ENCODE measurements at regions not wholly inside any gene's neighbourhood (a gene's known extent, or its start where the extent isn't known, plus 50 kb on each side); places are given as distances from the start of the nearest gene placed in this dataset.

DNA sequence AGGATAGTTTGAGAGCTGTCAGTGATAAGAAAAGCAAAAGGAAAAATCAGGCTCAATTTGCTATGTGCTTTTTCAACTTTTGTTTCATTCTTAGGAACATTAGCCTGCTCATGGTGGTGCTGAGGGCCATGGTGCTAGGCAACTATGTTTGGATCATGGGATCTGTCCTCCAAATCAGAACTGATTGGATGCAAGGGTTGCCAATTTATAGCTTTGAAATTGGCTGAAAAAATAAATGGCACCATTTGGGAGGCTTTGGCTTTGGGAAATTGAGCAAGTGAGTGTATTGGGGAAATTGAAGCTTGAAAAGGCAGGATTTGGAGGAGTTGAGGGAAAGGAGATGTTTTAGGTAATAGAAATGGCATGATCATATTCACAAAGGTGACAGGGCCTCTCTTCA, 103.8 kb downstream of the CYP26A1 start:
- no peak for DNase-seq (ENCODE audit: low read depth in 2 of 3, low spot score in 1 of 3)

DNA sequence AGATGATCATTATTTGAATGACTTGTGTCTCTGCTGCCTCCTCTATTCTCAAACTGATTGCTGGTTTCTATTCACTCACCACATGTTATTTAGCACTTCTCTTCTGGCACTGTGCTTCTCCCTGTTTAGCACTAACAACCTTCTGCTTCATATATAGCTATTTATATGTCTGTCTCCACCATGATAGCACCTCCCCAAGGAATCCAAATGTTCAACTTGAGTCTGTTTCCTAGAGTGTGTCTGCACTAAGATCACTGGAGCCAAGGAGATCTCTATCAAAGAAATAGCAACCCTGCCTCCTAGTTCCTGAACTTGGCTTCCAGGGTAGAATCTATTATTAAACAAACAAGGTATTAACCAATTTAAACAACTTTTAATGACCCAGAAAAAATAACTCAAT, 104.5 kb downstream of the CYP26A1 start:
- DNase-seq (ENCODE audit: low read depth in 2 of 3, low spot score in 1 of 3): no peak

DNA sequence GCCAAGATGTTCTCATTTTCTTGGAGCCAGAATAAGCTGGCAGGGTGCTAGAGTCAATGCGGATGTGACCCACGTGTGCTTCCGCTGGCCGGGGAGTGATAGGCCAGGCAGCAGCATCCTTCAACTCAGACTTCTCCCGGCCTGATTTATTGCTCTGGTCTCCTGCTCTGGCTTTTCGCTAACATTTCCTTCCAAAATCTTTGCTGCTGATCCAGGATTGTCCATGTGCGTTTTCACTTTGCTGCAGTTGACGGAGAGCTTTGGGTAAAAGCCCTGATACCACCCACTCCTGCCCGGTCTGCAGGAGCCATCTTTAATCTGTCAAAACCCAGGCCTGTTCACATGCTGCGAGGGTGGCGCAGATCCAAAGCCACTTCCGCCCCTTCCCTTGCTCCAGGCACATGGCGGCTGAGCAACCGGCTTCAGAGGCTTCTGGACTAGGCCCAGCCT, 106.8 kb downstream of the CYP26A1 start:
- no peak for DNase-seq (ENCODE audit: low read depth in 2 of 3, low spot score in 1 of 3)

DNA sequence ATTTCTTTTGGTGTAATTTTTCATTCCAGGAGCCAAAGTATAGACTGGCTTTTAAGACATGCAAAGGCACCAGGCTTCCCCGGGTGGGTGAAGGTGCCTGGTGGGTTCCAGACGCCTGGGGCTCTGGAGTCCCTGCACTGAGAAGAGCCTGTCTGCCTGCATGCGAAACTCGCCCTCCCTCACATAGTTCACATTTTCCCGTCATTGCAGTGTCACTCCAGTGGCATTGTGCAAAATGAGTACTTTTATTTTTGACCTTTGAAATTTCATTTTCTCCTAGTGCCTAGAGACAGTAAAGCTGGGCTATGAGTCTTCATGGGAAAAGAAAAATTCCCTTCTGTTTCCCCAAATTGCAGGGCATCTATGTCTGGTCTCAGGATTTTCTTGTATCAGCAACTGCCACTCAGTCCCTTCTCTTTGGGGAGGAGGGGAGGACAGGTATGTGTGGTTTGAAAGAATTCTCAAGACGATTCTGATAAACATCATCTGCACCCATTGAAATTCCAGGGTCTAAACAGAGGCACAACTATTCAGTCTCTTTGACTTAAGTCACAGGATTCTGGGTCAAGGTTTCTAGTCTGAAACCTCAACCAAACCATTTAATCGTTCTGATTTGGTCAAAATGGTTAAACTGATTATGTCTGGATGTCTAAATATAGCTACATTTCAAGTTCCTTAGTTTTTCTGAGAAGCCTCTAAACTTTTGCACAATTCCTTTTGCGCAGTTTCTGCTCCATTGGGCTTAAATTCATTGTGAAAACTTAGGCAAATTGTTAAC, 107.8 kb downstream of the CYP26A1 start:
- DNase-seq (ENCODE audit: low read depth in 2 of 3, low spot score in 1 of 3): no peak

DNA sequence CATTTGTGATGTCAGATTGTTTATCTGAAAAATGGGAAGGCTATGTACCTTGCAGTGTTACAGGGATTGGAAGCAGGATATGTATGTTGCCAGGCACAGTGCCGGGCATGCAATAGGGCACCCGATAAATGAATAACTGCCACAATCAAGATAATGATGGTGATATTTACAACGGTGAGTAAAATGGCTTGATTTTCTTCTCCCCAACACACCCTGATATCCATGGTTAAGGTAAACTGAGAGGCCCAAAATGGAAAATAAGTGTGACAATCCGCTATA, 108.3 kb downstream of the CYP26A1 start:
- no peak for DNase-seq (ENCODE audit: low read depth in 2 of 3, low spot score in 1 of 3)

DNA sequence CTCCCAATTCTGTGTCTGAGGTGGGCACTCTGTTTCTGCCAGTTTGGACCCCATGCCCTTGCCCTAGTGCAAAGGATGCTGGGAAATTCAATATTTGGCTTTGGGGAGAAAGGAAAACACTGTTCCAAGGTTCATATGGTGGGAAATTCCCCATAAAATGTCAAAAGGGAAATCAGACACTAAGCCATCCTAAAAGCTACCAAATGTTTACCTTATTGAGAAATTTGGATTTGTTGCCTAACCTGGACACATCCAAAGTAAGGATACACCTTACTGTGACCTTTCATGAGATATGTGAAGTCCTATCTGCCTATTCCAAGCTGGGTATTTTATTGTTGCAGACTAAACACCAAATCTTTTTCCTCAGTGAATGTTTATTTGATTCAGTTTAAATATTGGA, 109.1 kb downstream of the CYP26A1 start:
- DNase-seq (ENCODE audit: low read depth in 2 of 3, low spot score in 1 of 3): no peak

DNA sequence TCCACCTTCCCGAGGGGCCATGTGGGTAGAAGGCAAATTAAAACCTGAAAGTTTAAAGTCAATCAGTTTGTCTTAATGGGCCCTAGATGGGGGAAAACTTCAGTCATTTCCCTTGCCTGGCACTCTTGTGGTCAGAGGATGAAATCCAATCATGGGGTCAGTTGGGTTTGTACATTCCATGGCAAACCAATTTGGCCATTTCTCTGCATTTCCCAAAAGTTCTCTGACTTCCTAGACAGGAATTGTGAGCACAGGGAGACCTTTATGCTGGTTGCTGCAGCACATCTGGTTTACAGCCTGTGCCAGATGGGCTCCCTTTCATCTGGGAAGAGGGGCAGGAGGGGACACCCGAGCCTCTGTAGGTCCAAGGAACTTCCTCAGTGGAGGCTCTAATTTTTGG, 113.0 kb downstream of the CYP26A1 start:
- DNase-seq (ENCODE audit: low read depth in 2 of 3, low spot score in 1 of 3): no peak

DNA sequence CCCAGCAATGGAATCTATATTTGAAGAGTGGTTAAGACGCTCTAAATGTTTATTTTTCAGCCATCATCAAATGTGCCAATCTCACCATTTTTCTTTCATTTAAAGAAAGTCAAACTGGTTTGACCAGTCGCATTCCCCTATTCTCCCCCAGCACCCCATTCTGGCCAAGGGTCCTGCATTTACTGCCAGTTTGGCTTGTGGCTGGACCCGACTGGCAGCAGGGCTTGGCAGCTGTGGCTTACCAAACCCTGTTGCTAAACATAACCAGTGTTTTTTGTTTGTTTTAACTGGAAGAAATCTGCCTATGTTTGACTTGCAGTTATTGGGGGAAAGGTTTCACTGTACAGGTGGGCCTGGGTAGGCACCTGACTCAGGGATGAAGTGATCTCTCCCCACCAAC, 116.3 kb downstream of the CYP26A1 start:
- no peak for DNase-seq (ENCODE audit: low read depth in 2 of 3, low spot score in 1 of 3)

DNA sequence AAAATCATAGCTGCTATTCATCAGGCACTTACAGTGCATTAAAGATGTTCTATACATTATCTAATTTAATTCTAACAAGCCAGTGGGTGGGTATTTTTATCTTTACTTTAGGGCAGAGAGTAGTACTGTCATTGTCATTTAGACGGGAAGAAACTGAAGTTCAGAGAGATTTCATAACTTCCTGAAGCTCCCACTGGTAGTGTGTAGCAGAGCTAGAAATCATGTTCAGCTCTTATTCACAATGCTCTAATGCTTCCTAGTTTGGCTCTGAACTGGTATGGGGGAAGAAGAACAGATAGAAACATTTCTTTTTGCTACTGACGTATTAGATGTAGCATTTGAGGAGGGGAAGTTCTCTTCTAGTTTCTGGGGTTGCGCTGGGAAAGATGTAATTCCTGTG, 116.7 kb downstream of the CYP26A1 start:
- DNase-seq (ENCODE audit: low read depth in 2 of 3, low spot score in 1 of 3): no peak

DNA sequence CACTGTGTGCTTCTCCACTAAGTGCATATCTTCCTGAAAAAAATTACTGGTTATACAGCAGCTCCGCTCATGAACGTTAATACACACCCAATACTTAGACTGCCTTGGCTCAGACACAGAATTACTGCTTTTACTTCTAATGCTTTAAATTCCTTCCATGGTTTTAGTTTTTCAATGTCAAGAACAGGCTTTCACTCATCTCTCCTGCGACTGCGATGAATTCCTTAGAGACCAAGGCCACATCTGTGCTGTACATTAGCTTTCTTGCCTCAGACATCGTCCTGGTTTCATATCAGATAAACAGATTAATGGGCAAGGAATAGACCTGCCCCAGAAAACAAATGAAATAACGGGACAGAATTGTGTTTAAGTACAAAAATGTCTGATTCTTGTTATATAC, 120.2 kb downstream of the CYP26A1 start:
- DNase-seq (ENCODE audit: low read depth in 2 of 3, low spot score in 1 of 3): no peak

DNA sequence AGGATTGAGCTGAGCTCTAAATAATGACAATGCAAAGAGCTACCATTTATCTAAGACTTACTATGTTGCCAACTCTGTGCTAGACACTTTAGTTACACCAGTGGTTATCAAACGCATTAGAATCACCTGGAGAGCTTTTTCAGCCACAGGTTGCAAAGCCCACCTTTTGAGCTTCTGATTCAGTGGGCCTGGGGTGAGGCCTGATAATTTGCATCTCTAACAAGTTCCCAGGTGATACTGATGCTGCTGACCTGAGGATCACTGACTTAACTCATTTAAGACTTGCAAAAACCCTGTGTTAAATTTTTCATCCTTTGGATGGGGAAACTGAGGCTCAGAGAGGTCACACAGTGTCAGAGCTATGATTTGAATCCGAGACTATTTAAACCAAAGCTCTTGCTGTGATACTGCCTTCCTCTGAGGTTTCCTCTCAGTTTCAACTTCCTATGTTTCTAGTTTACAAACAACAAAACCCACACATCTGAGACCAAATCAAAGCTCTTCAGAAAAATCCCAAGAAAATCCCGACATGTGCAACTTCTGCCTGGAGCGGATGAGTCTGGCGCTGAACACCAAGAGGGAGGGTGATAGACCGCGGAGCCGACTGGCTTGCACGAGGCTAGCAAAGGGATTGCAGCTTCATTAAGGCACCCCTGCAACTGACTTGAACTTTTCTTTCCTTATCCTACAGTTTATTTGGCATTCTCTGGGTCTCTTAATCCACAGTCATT, 124.9 kb downstream of the CYP26A1 start:
- DNase-seq (ENCODE audit: low read depth in 2 of 3, low spot score in 1 of 3): no peak

DNA sequence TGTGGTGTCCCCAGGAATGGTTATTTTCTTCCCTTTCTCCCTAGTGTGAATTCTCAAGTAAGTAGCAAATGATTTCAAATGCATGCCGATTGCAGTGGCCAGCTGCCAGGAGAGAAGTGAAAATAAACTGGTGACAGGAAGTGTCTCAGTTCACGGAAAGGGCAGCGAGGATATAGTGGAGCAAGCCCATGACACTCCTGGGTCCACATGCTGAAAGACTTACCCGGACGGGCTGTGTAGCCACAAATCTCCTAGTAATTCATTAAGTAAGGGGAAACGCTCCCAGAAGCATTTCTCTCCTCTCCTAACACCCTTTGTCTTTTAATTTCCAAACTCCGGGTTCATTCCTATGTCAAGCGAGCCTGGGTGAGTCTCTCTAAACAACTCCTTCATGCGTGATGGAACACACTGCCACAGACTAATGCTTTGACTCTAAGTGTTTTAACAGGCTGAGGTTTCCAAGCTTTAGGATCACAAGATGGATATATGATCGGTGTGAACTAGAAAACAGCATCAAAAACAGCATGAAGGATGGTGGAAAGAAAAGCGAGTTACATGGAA, 125.6 kb downstream of the CYP26A1 start:
- DNase-seq (ENCODE audit: low read depth in 2 of 3, low spot score in 1 of 3): no peak

DNA sequence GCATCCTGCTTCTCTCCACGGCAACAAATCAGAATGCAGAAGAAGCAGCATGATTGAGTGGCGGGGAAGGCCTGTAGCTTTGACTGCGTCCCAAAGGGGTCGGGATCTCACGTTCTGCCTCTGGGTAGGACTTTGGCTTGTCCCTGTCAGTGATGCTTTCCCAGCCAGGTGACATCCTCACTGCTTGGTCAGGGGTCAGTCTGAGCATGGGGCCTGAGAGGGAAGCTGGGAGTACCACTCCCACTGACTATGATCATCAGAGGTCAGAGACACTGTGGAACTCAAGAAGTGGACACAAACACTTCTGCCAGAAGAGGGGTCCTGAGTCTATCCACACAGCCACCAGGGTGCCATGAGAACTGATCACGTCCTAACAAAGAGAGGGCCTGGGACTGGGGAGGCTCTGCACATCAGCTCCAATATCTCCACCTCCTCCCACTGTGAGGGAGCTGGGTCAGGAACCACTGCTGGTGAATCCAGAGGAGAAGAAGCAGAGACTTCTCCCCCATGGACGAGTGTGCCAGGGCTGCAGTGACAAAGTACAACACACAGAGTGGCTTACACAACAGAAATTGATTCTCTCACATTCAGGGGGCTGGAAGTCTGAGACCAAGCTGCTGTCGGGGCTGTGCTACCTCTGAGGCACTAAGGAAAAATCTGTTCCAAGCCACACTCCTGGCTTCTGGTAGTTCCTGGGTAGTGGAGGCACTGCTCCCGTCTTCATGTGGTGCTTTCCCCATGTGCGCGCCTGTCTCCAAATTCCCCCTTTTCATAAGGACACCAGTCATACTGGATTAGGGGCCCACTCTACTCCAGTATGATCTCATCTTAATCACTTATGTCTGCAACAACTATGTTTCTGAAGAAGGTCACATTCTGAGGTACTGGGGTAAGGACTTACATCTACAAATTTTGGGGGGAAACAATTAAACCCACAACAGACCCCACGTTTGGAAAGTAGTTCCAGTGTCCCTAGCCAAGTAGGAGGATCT, 131.1 kb downstream of the CYP26A1 start:
- DNase-seq (ENCODE audit: low read depth in 2 of 3, low spot score in 1 of 3): no peak

DNA sequence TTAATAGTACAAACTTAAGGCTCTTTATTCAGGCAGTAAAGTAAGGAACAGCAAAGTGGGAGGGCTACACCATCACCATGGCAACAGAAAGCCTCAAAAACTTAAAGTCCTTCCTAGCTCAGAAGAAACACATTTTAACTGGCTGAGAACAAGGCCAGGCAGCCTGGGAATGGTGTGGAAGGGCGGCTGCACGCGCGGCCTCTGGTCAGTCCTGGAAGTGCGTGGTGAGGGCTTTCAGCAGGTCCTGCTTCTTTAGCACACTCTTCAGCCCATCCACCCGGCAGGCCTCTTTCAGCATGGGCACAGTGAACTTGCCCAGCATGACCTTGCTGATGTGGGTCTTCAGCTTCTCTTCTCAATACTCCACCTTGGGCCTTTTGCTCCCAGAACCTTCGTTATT, 133.0 kb downstream of the CYP26A1 start:
- DNase-seq (ENCODE audit: low read depth in 2 of 3, low spot score in 1 of 3): no peak

DNA sequence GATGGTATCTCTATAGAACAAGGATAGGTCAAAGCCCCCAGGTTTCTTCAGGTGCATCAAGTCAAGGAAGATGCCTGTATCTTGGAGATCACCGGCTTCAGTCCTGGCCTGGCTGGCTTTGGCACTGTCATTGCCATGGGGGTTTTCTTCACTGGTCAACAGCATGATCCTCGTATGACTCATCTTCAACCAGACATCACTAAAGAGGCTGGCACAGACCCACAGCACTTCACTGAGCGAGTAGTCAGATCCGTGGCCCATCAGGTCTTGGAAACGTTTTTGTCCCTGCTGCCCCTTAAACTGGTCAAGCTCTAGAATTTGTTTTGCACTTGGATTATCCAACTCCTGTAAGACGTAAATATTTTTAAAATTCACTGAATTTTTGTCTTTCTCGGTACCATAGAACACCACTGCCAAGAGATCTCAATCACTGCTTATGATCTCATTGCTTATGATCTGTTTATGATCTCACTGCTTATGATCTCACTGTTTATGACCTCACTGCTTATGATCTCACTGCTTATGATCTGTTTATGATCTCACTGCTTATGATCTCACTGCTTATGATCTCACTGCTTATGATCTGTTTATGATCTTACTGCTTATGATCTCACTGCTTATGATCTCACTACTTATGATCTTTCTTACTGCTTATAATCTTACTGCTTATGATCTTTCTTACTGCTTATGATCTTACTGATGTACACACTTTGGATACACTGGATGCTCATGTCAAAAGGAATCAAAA, 135.2 kb downstream of the CYP26A1 start:
- no peak for DNase-seq (ENCODE audit: low read depth in 2 of 3, low spot score in 1 of 3)

DNA sequence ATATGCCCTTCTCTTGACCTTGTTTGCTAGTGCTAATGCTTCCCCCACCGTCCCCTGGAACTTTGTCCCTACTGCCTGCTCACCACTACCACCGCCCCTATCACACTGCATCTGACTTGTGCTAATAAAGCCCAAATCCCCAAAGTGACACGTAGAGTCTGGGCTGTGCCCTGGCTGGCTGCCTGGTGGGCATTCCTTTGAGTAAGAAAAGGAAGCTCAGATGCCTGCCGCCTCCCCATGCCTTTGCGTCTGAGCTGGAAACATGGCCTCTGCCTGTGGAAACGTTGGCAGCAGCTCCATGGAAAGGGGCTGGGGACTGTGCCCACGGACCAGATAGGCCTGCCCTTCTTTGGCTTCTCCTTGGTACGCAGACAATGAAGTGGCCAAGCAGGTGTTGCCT, 138.3 kb downstream of the CYP26A1 start:
- DNase-seq (ENCODE audit: low read depth in 2 of 3, low spot score in 1 of 3): no peak

DNA sequence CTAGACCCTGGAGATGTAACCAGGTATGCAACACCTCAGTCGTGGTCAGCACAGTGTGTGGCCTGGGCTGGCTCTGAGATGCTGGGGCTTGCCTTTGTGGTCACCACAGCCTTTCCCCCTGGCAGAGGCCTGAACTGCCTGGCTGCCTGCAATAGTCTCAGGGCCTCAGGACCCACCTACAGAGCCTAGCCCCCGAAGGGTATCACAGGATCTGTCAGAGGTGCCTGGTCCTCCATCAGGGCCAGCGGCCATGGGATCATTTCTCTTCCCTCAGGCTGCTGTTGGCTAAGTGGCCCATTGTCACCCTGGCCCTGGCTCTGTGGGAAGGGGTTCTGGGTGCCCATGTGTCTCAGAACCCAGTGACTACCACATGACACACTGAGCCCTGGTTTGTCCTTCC, 141.6 kb downstream of the CYP26A1 start:
- no peak for DNase-seq (ENCODE audit: low read depth in 2 of 3, low spot score in 1 of 3)

DNA sequence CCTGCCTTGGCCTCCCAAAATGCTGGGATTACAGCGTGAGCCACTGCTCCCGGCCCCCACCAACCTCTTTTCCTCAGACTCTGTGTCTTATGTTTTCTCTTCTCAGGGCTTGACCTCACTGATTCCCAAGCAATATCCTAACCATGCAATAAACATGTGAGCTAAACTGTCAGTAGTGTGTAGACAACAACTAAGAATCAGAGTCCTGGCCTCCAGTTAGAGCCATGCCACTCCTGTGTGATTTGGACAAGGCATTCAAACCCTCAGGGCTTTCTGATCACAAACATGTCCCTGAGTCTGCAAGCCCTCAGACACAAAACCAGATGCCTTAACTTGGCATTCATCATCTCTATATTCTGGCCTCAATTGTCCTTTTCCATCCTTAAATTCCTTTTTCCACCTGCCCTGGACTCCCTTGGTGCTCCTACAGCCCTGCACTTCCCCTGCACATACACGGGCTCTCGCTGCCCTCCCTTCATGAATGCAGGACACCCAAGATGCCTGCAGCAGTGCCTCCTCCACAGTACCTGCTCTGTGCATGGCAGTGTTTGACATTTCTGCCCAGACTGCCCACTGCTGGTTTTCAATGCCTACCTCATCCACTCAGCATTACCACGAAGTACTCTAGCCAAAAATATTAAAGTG, 142.8 kb downstream of the CYP26A1 start:
- no peak for DNase-seq (ENCODE audit: low read depth in 2 of 3, low spot score in 1 of 3)

DNA sequence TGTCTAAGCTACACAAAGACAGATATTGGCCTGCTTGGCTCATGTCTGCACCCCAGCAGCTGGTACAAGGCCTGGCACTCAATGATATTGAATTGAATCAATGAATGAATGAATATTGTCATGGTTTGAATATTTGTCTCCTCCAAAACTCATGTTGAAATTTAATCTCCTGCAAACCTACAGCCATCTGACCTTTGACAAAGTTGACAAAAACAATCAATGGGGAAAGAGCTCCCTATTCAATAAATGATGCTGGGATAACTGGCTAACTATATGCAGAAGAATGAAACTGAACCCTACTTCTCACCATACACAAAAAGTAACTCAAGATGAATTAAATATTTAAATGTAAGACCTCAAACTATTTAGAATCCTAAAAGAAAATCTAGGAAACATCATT, 144.7 kb downstream of the CYP26A1 start:
- DNase-seq (ENCODE audit: low read depth in 2 of 3, low spot score in 1 of 3): no peak

DNA sequence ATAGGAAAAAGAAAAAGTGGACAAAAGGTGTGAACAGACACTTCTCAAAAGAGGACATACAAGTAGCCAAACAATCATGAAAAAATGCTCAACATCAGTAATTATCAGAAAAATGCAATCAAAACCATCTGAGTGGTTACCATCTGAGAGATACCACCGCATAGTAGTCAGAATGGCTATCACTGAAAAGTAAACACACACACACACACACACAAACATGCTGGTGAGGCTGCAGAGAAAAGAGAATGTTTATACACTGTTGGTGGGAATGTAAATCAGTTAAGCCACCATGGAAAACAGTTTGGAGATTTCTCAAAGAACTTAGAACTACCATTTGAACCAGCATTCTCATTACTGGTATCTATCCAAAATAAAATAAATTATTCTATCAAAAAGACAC, 145.7 kb downstream of the CYP26A1 start:
- no peak for DNase-seq (ENCODE audit: low read depth in 2 of 3, low spot score in 1 of 3)
